Activated T-cell treated with anti-CD3 and anti-CD28 coated beads, Interleukin-2, amount 50 U/mL, for 72 hours (primary cell): ENCODE measurements at regions not wholly inside any gene's neighbourhood (a gene's known extent, or its start where the extent isn't known, plus 50 kb on each side); places are given as distances from the start of the nearest gene placed in this dataset.
"Not testable (repeated sequence)": the region's sequence is repeated elsewhere in the genome, so short reads cannot be mapped to it uniquely, and the experiment has no call there.

Experiments used
- ATAC-seq, 2 donors: fragments of 150-1000 bp; cut with Tn5 transposase; replicated peaks in 1 of 2; 2 replicates each; pipeline ENCODE4 v1.10.0; 2021; ENCODE audit warnings: moderate library complexity in 2 of 2, mild to moderate bottlenecking in 1 of 2
- DNase-seq, 2 donors: peaks; one replicate each; pipeline ENCODE4 v3.0.0; 2021 to 2022; ENCODE audit warnings: mixed read lengths in 1 of 2
- H3K27ac Mint-ChIP-seq: one replicate; pipeline ENCODE4 v1.8.0; 2022; ENCODE audit warnings: mild to moderate bottlenecking, moderate library complexity, mixed read lengths
- H3K27me3 Mint-ChIP-seq: one replicate; pipeline ENCODE4 v1.8.0; 2022; ENCODE audit warnings: low read depth, mixed read lengths
- H3K36me3 Mint-ChIP-seq, 2 donors: one replicate each; pipeline ENCODE4 v1.8.0; 2022; ENCODE audit warnings: mixed read lengths in 2 of 2, mild to moderate bottlenecking in 1 of 2; ENCODE audit not compliant: insufficient read depth in 2 of 2
- H3K4me1 Mint-ChIP-seq: one replicate; pipeline ENCODE4 v1.8.0; 2022; ENCODE audit warnings: low read depth, mixed read lengths
- H3K4me3 Mint-ChIP-seq, 2 donors: one replicate each; pipeline ENCODE4 v1.8.0; 2022; ENCODE audit warnings: mild to moderate bottlenecking in 2 of 2, mixed read lengths in 2 of 2, moderate library complexity in 2 of 2
- H3K9me3 Mint-ChIP-seq, 2 donors: one replicate each; pipeline ENCODE4 v1.8.0; 2022; ENCODE audit warnings: mixed read lengths in 2 of 2

- no peaks in the 10 kb centered on the region for H3K36me3 Mint-ChIP-seq
- no peaks in the 10 kb centered on the region for H3K9me3 Mint-ChIP-seq
Observed at GRCh38 chr4:14152834-14153519, 525.5 kb upstream of the BOD1L1 start.

GRCh38 chr4:14155803-14156202 lies 528.3 kb upstream of the BOD1L1 start:
- H3K27ac Mint-ChIP-seq = no peak overlapping the region
- no peak overlapping the region for H3K4me3 Mint-ChIP-seq
- peaks cover 13% of the 10 kb centered on the region for H3K27me3 Mint-ChIP-seq
- H3K4me1 Mint-ChIP-seq = peaks cover 11% of the 10 kb centered on the region
- DNase-seq (no peak), ATAC-seq (no peak)
- no peaks in the 10 kb centered on the region for H3K36me3 Mint-ChIP-seq
- H3K9me3 Mint-ChIP-seq = no peaks in the 10 kb centered on the region

More at GRCh38 chr4:14152834-14153519, 525.5 kb upstream of the BOD1L1 start:
- Mint-ChIP-seq H3K4me3 (no peak overlapping the region), H3K27me3 (peaks cover 13% of the 10 kb centered on the region), H3K4me1 (peaks cover 5% of the 10 kb centered on the region), H3K27ac (no peak overlapping the region)
- peak; percentile 34 to 43 for ATAC-seq
- no peak for DNase-seq

GRCh38 chr4:14157262-14157661 lies 529.7 kb upstream of the BOD1L1 start:
- DNase-seq (no peak), ATAC-seq (peak in 1 of 2 donors; percentile 13)
- peaks cover 13% of the 10 kb centered on the region for H3K27me3 Mint-ChIP-seq
- no peaks in the 10 kb centered on the region for H3K36me3 Mint-ChIP-seq
- peaks cover 11% of the 10 kb centered on the region for H3K4me1 Mint-ChIP-seq
- H3K27ac Mint-ChIP-seq = peak overlapping the region; percentile 52
- H3K4me3 Mint-ChIP-seq = no peak overlapping the region
- H3K9me3 Mint-ChIP-seq = no peaks in the 10 kb centered on the region

GRCh38 chr4:14165222-14165920 lies 537.8 kb upstream of the BOD1L1 start:
- no peak for ATAC-seq
- H3K4me1 Mint-ChIP-seq = peaks cover under 1% of the 10 kb centered on the region
- no peak overlapping the region for H3K27ac Mint-ChIP-seq
- H3K36me3 Mint-ChIP-seq = no peaks in the 10 kb centered on the region
- no peak for DNase-seq
- H3K4me3 Mint-ChIP-seq = no peak overlapping the region
- peaks cover 0 to 2% of the 10 kb centered on the region in 2 donors for H3K9me3 Mint-ChIP-seq
- no peaks in the 10 kb centered on the region for H3K27me3 Mint-ChIP-seq

- H3K4me1 Mint-ChIP-seq = no peaks in the 10 kb centered on the region
- no peak overlapping the region for H3K27ac Mint-ChIP-seq
- no peaks in the 10 kb centered on the region for H3K27me3 Mint-ChIP-seq
- H3K36me3 Mint-ChIP-seq = no peaks in the 10 kb centered on the region
- H3K9me3 Mint-ChIP-seq = peaks cover 0 to 5% of the 10 kb centered on the region in 2 donors
- DNase-seq (no peak), ATAC-seq (no peak)
- no peak overlapping the region for H3K4me3 Mint-ChIP-seq
Observed at GRCh38 chr4:14167876-14168510, 540.5 kb upstream of the BOD1L1 start.

GRCh38 chr4:14168919-14169318 lies 541.4 kb upstream of the BOD1L1 start:
- no peaks in the 10 kb centered on the region for H3K27me3 Mint-ChIP-seq
- ATAC-seq (no peak), DNase-seq (peak; percentile 3 to 5)
- H3K9me3 Mint-ChIP-seq = peaks cover 0 to 5% of the 10 kb centered on the region in 2 donors
- H3K36me3 Mint-ChIP-seq = no peaks in the 10 kb centered on the region
- no peak overlapping the region for H3K4me3 Mint-ChIP-seq
- H3K4me1 Mint-ChIP-seq = no peaks in the 10 kb centered on the region
- no peak overlapping the region for H3K27ac Mint-ChIP-seq

GRCh38 chr4:14169460-14169859 lies 541.9 kb upstream of the BOD1L1 start:
- Mint-ChIP-seq H3K36me3 (no peaks in the 10 kb centered on the region), H3K9me3 (peaks cover 0 to 5% of the 10 kb centered on the region in 2 donors), H3K4me1 (no peaks in the 10 kb centered on the region), H3K27ac (no peak overlapping the region), H3K27me3 (no peaks in the 10 kb centered on the region), H3K4me3 (no peak overlapping the region)
- ATAC-seq = no peak
- DNase-seq = no peak

- not testable (repeated sequence) for H3K4me3 Mint-ChIP-seq, ATAC-seq, H3K36me3 Mint-ChIP-seq, H3K4me1 Mint-ChIP-seq, H3K9me3 Mint-ChIP-seq, DNase-seq, H3K27me3 Mint-ChIP-seq, H3K27ac Mint-ChIP-seq
Observed at GRCh38 chr4:14169940-14170339, 542.4 kb upstream of the BOD1L1 start.

GRCh38 chr4:14176613-14177012 lies 549.1 kb upstream of the BOD1L1 start:
- H3K27ac Mint-ChIP-seq = no peak overlapping the region
- H3K9me3 Mint-ChIP-seq = peaks cover 0 to 2% of the 10 kb centered on the region in 2 donors
- ATAC-seq (no peak), DNase-seq (no peak)
- H3K4me1 Mint-ChIP-seq = peaks cover 21% of the 10 kb centered on the region
- no peaks in the 10 kb centered on the region for H3K27me3 Mint-ChIP-seq
- H3K36me3 Mint-ChIP-seq = no peaks in the 10 kb centered on the region
- no peak overlapping the region for H3K4me3 Mint-ChIP-seq

- peak; percentile 54 to 67 for ATAC-seq
- peaks cover 21% of the 10 kb centered on the region for H3K4me1 Mint-ChIP-seq
- H3K27ac Mint-ChIP-seq = peak overlapping the region; percentile 83
- H3K9me3 Mint-ChIP-seq = peaks cover 0 to 2% of the 10 kb centered on the region in 2 donors
- H3K4me3 Mint-ChIP-seq = peak overlapping the region; percentile 27 to 51
- H3K36me3 Mint-ChIP-seq = no peaks in the 10 kb centered on the region
- DNase-seq = no peak
- no peaks in the 10 kb centered on the region for H3K27me3 Mint-ChIP-seq
Observed at GRCh38 chr4:14177987-14178386, 550.5 kb upstream of the BOD1L1 start.

- Mint-ChIP-seq H3K4me1 (peaks cover 21% of the 10 kb centered on the region), H3K4me3 (peak overlapping the region; percentile 27 to 51), H3K9me3 (peaks cover 0 to 2% of the 10 kb centered on the region in 2 donors), H3K27ac (peak overlapping the region; percentile 83), H3K27me3 (no peaks in the 10 kb centered on the region), H3K36me3 (no peaks in the 10 kb centered on the region)
- ATAC-seq (peak; percentile 40 to 50), DNase-seq (no peak)
Observed at GRCh38 chr4:14178421-14178820, 550.9 kb upstream of the BOD1L1 start.

- no peak for ATAC-seq
- no peaks in the 10 kb centered on the region for H3K27me3 Mint-ChIP-seq
- peaks cover 0 to 2% of the 10 kb centered on the region in 2 donors for H3K9me3 Mint-ChIP-seq
- no peaks in the 10 kb centered on the region for H3K36me3 Mint-ChIP-seq
- no peak overlapping the region for H3K4me3 Mint-ChIP-seq
- no peak for DNase-seq
- H3K27ac Mint-ChIP-seq = no peak overlapping the region
- peaks cover 21% of the 10 kb centered on the region for H3K4me1 Mint-ChIP-seq
Observed at GRCh38 chr4:14180166-14180565, 552.6 kb upstream of the BOD1L1 start.

- Mint-ChIP-seq H3K27ac (no peak overlapping the region), H3K4me3 (no peak overlapping the region), H3K4me1 (peaks cover 21% of the 10 kb centered on the region), H3K36me3 (no peaks in the 10 kb centered on the region), H3K27me3 (no peaks in the 10 kb centered on the region), H3K9me3 (peaks cover 0 to 2% of the 10 kb centered on the region in 2 donors)
- DNase-seq (no peak), ATAC-seq (no peak)
Observed at GRCh38 chr4:14180983-14181601, 553.6 kb upstream of the BOD1L1 start.
